Body of pancreas (tissue), 4 donors: ENCODE measurements at regions not wholly inside any gene's neighbourhood (a gene's known extent, or its start where the extent isn't known, plus 50 kb on each side); places are given as distances from the start of the nearest gene placed in this dataset.
A peak's percentile ranks its signal among the peaks of the same experiment; 100 is the strongest.

Source experiments
- ATAC-seq: fragments of 150-250 bp; one replicate; pipeline ENCODE4 v1.9.1; 2016
- DNase-seq, 4 donors: peaks; one replicate each; pipeline ENCODE4 v3.0.0-alpha.2; 2019
- H3K27ac ChIP-seq, 4 donors: fragments of 200-600 bp; sonication (generic); 1 replicate in 3 of 4; 2 replicates in 1 of 4; pipeline versions ENCODE4 v1.5.1 to v1.6.1; 2016 to 2019; ENCODE audit warnings: mild to moderate bottlenecking in 1 of 4, mixed read lengths in 1 of 4, moderate library complexity in 1 of 4
- H3K27me3 ChIP-seq, 2 donors: fragments of 200-600 bp; sonication (generic); one replicate each; pipeline ENCODE4 v1.6.0; 2016; ENCODE audit warnings: mild to moderate bottlenecking in 1 of 2
- H3K36me3 ChIP-seq, 2 donors: fragments of 200-600 bp; sonication (generic); replicated peaks in 1 of 2; 2 replicates each; pipeline ENCODE4 v1.5.1; 2016; ENCODE audit warnings: low read depth in 2 of 2; ENCODE audit not compliant: insufficient read depth in 1 of 2
- H3K4me1 ChIP-seq: fragments of 200-600 bp; sonication (generic); one replicate; pipeline ENCODE4 v1.6.0; 2016
- H3K4me3 ChIP-seq, 2 donors: fragments of 200-600 bp; sonication (generic); 1 replicate in 1 of 2; 2 replicates in 1 of 2; pipeline ENCODE4 v1.5.1; 2016 to 2019
- H3K9me3 ChIP-seq, 3 donors: fragments of 200-600 bp; sonication (generic); 1 replicate in 2 of 3; 2 replicates in 1 of 3; pipeline ENCODE4 v1.5.1; 2016
- POLR2A ChIP-seq, 3 donors: fragments of 450-650 bp; IDR thresholded peaks; one replicate each; pipeline ENCODE4 v1.6.1; 2016; ENCODE audit warnings: antibody characterized with exemption in 3 of 3, mild to moderate bottlenecking in 2 of 3
- WGBS, 2 donors: methylation state at CpG; one replicate each; pipeline ENCODE4 v1.1.5; 2017; 5-methylcytosine and 5-hydroxymethylcytosine counted together
- intact Hi-C: fragments of 100-400 bp; cut with DNase I; formaldehyde crosslinking; loops from one replicate; pipeline ENCODE4 v1.15.1; 2023
- TF ChIP-seq, protein P1 (sequence below), 7 experiments: fragments of 450-650 bp in 4 of 7; fragments of 200-600 bp in 3 of 7; sonication (generic) in 3 of 7; IDR thresholded peaks; one replicate each; pipeline ENCODE4 v1.5.1; 2016 to 2019; ENCODE audit warnings: antibody characterized with exemption in 7 of 7

- intact Hi-C loops, result no loop called here
- WGBS, 2 donors, result 64 to 69% methylated on average over 4 to 6 of the region's 6 CpGs
- TF ChIP-seq, protein P1, sequence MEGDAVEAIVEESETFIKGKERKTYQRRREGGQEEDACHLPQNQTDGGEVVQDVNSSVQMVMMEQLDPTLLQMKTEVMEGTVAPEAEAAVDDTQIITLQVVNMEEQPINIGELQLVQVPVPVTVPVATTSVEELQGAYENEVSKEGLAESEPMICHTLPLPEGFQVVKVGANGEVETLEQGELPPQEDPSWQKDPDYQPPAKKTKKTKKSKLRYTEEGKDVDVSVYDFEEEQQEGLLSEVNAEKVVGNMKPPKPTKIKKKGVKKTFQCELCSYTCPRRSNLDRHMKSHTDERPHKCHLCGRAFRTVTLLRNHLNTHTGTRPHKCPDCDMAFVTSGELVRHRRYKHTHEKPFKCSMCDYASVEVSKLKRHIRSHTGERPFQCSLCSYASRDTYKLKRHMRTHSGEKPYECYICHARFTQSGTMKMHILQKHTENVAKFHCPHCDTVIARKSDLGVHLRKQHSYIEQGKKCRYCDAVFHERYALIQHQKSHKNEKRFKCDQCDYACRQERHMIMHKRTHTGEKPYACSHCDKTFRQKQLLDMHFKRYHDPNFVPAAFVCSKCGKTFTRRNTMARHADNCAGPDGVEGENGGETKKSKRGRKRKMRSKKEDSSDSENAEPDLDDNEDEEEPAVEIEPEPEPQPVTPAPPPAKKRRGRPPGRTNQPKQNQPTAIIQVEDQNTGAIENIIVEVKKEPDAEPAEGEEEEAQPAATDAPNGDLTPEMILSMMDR (IDR thresholded peaks at IDR 0.05), result no peak
- TF ChIP-seq POLR2A (IDR thresholded peaks at IDR 0.05), result no peak
Measured at GRCh38 chr11:96942855-96943254, 553.0 kb downstream of the JRKL start.

DNA sequence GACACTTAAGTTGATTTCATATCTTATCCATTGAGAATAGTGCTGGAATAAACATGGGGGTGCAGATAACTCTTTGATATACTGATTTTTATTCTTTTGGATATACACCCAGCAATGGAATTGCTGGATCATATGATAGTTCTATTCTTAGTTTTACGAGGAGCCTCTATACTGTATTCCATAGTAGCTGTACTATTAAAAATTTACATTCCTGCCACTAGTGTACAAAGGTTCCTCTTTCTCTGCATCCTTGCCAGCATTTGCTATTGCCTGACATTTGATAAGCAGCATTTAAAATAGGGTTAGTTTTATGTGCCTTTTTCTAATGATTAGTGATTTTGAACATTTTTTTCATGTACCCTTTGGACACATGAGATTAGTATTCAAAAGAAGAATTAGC lies 554.2 kb downstream of the JRKL start:
- Histone ChIP-seq H3K27ac (no peak overlapping the region), H3K36me3 (no peaks in the 10 kb centered on the region), H3K9me3 (no peaks in the 10 kb centered on the region), H3K27me3 (no peaks in the 10 kb centered on the region), H3K4me1 (no peaks in the 10 kb centered on the region), H3K4me3 (no peak overlapping the region)
- 59 to 61% methylated on average over 1 of the region's 1 CpG for WGBS, 2 donors
- no peak for ATAC-seq
- intact Hi-C loops, result no loop called here
- DNase-seq, result no peak
- TF ChIP-seq, protein P1 (IDR thresholded peaks at IDR 0.05), result no peak
- no peak for TF ChIP-seq POLR2A (IDR thresholded peaks at IDR 0.05)

More at GRCh38 chr11:96942855-96943254, 553.0 kb downstream of the JRKL start:
- ATAC-seq (no peak), DNase-seq (no peak)
- Histone ChIP-seq H3K9me3 (no peaks in the 10 kb centered on the region), H3K4me1 (no peaks in the 10 kb centered on the region), H3K27ac (no peak overlapping the region), H3K27me3 (no peaks in the 10 kb centered on the region), H3K4me3 (no peak overlapping the region), H3K36me3 (no peaks in the 10 kb centered on the region)

DNA sequence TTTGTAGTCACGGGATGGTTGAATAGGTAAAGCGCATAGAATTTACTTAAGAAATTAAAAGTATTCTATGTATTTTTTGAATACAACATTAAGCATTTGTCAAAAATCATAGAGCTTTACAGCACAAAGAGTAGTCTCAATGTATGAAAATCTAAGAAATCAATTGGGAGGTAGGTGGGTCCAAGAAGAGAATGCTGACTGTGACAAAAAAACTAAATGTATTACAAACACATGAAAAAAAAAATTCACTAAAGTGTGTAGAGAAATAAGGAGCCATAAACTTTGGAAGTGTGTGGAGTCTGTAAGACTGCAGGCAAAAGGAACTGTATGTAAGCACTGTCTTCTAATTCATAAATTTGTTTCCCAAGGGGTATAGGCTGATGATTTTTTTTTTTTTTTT lies 558.3 kb downstream of the JRKL start:
- intact Hi-C loops, result no loop called here
- TF ChIP-seq POLR2A (IDR thresholded peaks at IDR 0.05), result no peak
- TF ChIP-seq, protein P1 (IDR thresholded peaks at IDR 0.05), result no peak
- H3K27ac ChIP-seq, result no peak overlapping the region
- no peaks in the 10 kb centered on the region for H3K4me1 ChIP-seq
- DNase-seq (no peak), ATAC-seq (no peak)
- no peak overlapping the region for H3K4me3 ChIP-seq
- H3K36me3 ChIP-seq, result no peaks in the 10 kb centered on the region
- no peaks in the 10 kb centered on the region for H3K27me3 ChIP-seq
- no peaks in the 10 kb centered on the region for H3K9me3 ChIP-seq
- whole genome bisulfite sequencing, 2 donors, result 88 to 94% methylated on average over 2 of the region's 2 CpGs

DNA sequence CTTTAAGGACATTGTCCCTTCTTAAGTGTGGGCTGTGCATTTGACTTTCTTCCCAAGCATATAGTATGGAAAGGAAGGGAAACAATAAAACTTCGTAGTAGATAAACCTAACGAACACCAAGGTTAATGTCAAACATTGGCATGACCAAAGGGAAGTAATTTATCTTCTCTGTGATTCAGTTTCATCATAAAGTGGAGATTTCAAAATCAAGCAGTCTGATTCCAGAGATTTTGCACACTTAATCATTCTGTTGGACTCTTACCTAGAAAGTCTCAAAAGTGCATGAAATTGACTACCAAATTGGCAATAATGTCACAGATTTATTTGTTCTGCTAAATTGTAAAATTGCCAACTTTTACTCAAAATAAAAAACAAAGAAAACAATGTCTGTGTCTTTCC lies 559.7 kb downstream of the JRKL start:
- DNase-seq (no peak), ATAC-seq (peak; percentile 18)
- no peak overlapping the region for H3K4me3 ChIP-seq
- 4 to 8% methylated on average over 2 of the region's 2 CpGs for WGBS, 2 donors
- no peaks in the 10 kb centered on the region for H3K27me3 ChIP-seq
- no peak overlapping the region for H3K27ac ChIP-seq
- H3K9me3 ChIP-seq, result no peaks in the 10 kb centered on the region
- no peaks in the 10 kb centered on the region for H3K4me1 ChIP-seq
- intact Hi-C loops, result no loop called here
- TF ChIP-seq POLR2A (IDR thresholded peaks at IDR 0.05), result no peak
- TF ChIP-seq, protein P1 (IDR thresholded peaks at IDR 0.05), result no peak
- no peaks in the 10 kb centered on the region for H3K36me3 ChIP-seq

DNA sequence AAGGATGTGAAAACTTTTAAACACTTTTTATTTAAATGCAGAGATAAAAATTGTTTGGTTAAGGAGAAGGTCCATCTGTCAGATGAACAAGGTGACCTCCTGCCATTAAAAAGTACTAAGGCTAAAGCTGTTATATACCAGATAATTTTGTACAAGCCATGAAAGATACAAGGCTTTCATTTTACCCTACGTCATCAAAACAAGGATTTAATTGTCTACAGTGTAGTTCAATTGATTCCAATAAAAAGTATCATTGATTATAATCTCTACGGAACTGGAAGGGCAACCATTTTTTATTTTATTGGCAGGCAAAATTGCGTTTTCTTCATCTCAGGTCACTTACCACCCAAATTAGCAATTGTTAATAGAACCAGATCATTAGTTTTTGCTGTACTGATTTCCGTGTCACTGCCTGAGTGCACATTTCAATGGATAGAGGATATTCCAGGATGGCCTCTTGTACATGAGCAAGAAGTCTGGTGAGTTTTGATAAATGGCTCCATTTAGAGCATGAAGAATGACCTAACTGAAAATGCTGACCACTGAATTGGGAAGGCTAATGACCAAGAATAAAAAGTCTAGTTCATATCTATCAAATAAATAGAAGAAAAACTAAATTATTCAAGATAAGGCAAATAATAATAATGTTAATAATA lies 564.9 kb downstream of the JRKL start:
- Histone ChIP-seq H3K9me3 (no peaks in the 10 kb centered on the region), H3K4me3 (no peak overlapping the region), H3K27me3 (no peaks in the 10 kb centered on the region), H3K36me3 (no peaks in the 10 kb centered on the region), H3K27ac (no peak overlapping the region), H3K4me1 (no peaks in the 10 kb centered on the region)
- 42 to 48% methylated on average over 4 of the region's 4 CpGs for WGBS, 2 donors
- intact Hi-C loops, result no loop called here
- no peak for DNase-seq
- ATAC-seq, result no peak
- no peak for TF ChIP-seq POLR2A (IDR thresholded peaks at IDR 0.05)
- TF ChIP-seq, protein P1 (IDR thresholded peaks at IDR 0.05), result no peak
